Gastrocnemius medialis (tissue), 4 donors: ENCODE measurements at regions not wholly inside any gene's neighbourhood (a gene's known extent, or its start where the extent isn't known, plus 50 kb on each side); places are given as distances from the start of the nearest gene placed in this dataset.

Experiments
- CTCF ChIP-seq, 5 experiments: fragments of 450-650 bp in 3 of 5; fragments of 200-600 bp in 2 of 5; sonication (generic) in 2 of 5; IDR thresholded peaks in 4 of 5; conservative IDR thresholded peaks in 1 of 5; 1 replicate in 4 of 5; 2 replicates in 1 of 5; pipeline ENCODE4 v1.5.1; 2016 to 2019; ENCODE audit warnings: antibody characterized with exemption in 5 of 5, mild to moderate bottlenecking in 3 of 5, moderate library complexity in 3 of 5
- POLR2A ChIP-seq, 2 donors: fragments of 450-650 bp; IDR thresholded peaks; one replicate each; pipeline ENCODE4 v1.6.1; 2017; ENCODE audit warnings: antibody characterized with exemption in 2 of 2, mild to moderate bottlenecking in 2 of 2, moderate library complexity in 2 of 2

GRCh38 chr2:81495556-81495955 lies 1191.0 kb upstream of the LRRTM1 start:
- no peak for TF ChIP-seq CTCF (IDR thresholded peaks at IDR 0.05 in 4 of 5, conservative IDR thresholded peaks at IDR 0.05 in 1 of 5)
- no peak for TF ChIP-seq POLR2A (IDR thresholded peaks at IDR 0.05)
